HCT116 (cell line): ENCODE measurements at regions not wholly inside any gene's neighbourhood (a gene's known extent, or its start where the extent isn't known, plus 50 kb on each side); places are given as distances from the start of the nearest gene placed in this dataset.

ENCODE experiments used
- ATAC-seq: fragments of 200-7000 bp; cut with Tn5 transposase; 2 replicates; pipeline ENCODE4 v1.9.1; 2020; ENCODE audit warnings: mild to moderate bottlenecking, moderate library complexity
- BruUV-seq: library from RNA; stranded (reverse); fragments of 400-500 nt; replicated peaks from 2 replicates; lab custom pipeline; 2021; lab: Mats Ljungman, UMichigan
- CTCF ChIA-PET: fragments of 300-600 bp; sonication (Branson Sonifier 250); formaldehyde crosslinking; loops from one replicate; lab custom pipeline; 2021; ENCODE audit warnings: antibody characterized with exemption; lab: Charles Lee
- POLR2A ChIA-PET: fragments of 300-600, 350-600 bp; sonication (Branson Sonifier 250); formaldehyde crosslinking; loops from one replicate; lab custom pipeline; 2021; ENCODE audit warnings: antibody characterized with exemption; lab: Charles Lee
- RAD21 ChIA-PET, 2 experiments: fragments of 300-600 bp; sonication (Branson Sonifier 250); formaldehyde crosslinking; loops; one replicate each; lab custom pipeline; 2023; ENCODE audit warnings: low total read pairs in 2 of 2; ENCODE audit not compliant: uncharacterized antibody in 2 of 2, unreplicated experiment in 2 of 2, low non-redundant PET in 1 of 2; lab: Charles Lee
- DNase-seq: peaks from one replicate; pipeline ENCODE4 v3.0.0-alpha.2; 2010; ENCODE audit warnings: low read depth, low spot score
- H2AFZ ChIP-seq: fragments of 200-600 bp; shearing (Covaris generic), sonication (generic); 2 replicates; pipeline ENCODE4 v1.6.1; 2017; ENCODE audit warnings: low read depth, mixed run types, mixed read lengths, antibody characterized with exemption, low read length; ENCODE audit not compliant: poor library complexity, severe bottlenecking
- H3K27ac ChIP-seq: 2 replicates; pipeline ENCODE4 v1.5.1; 2012; ENCODE audit warnings: low read depth, low read length
- H3K27me3 ChIP-seq: fragments of 200-600 bp; sonication (generic); 2 replicates; pipeline ENCODE4 v1.6.1; 2016; ENCODE audit warnings: mixed run types, low read length, mixed read lengths; ENCODE audit not compliant: insufficient read depth
- H3K36me3 ChIP-seq, 2 experiments: fragments of 200-500 bp in 1 of 2; fragments of 200-600 bp in 1 of 2; sonication (Bioruptor generic) in 1 of 2; sonication (generic) in 1 of 2; 2 replicates each; pipeline versions ENCODE4 v1.5.1 to v1.6.1; 2014 to 2016; ENCODE audit warnings: low read length in 2 of 2, inconsistent platforms in 1 of 2, mixed read lengths in 1 of 2, mixed run types in 1 of 2; ENCODE audit not compliant: insufficient read depth in 2 of 2, control insufficient read depth in 1 of 2
- H3K4me1 ChIP-seq, 2 experiments: fragments of 200-600 bp in 1 of 2; sonication (generic) in 1 of 2; 2 replicates each; pipeline versions ENCODE4 v1.5.1 to v1.6.1; 2012 to 2017; ENCODE audit warnings: low read length in 2 of 2, inconsistent platforms in 1 of 2, mild to moderate bottlenecking in 1 of 2, mixed read lengths in 1 of 2, mixed run types in 1 of 2, moderate library complexity in 1 of 2; ENCODE audit not compliant: insufficient read depth in 2 of 2, control insufficient read depth in 1 of 2
- H3K4me2 ChIP-seq: fragments of 200-600 bp; sonication (generic); 2 replicates; pipeline ENCODE4 v1.6.1; 2017; ENCODE audit warnings: mixed run types, low read length, mixed read lengths
- H3K4me3 ChIP-seq, 2 experiments: fragments of 200-600 bp in 1 of 2; sonication (generic) in 1 of 2; replicated peaks in 1 of 2; 2 replicates each; pipeline ENCODE4 v1.5.1; 2011 to 2016; ENCODE audit warnings: low read length in 2 of 2, control low read depth in 1 of 2, low read depth in 1 of 2, mild to moderate bottlenecking in 1 of 2, mixed read lengths in 1 of 2, mixed run types in 1 of 2
- H3K79me2 ChIP-seq: fragments of 200-600 bp; sonication (generic); 2 replicates; pipeline ENCODE4 v1.6.1; 2017; ENCODE audit warnings: mild to moderate bottlenecking, mixed run types, low read length, moderate library complexity, mixed read lengths; ENCODE audit not compliant: insufficient read depth
- H3K9ac ChIP-seq: fragments of 200-600 bp; sonication (generic); 2 replicates; pipeline ENCODE4 v1.6.1; 2016; ENCODE audit warnings: low read length, mixed read lengths
- H3K9me2 ChIP-seq: fragments of 200-600 bp; sonication (generic), shearing (Covaris generic); 2 replicates; pipeline ENCODE4 v1.6.1; 2017; ENCODE audit warnings: mixed run types, mild to moderate bottlenecking, moderate library complexity; ENCODE audit not compliant: insufficient read depth
- H3K9me3 ChIP-seq, 2 experiments: fragments of 200-500 bp in 1 of 2; fragments of 200-600 bp in 1 of 2; sonication (Bioruptor generic) in 1 of 2; sonication (generic) in 1 of 2; 2 replicates each; pipeline ENCODE4 v1.6.1; 2014 to 2017; ENCODE audit warnings: low read length in 2 of 2, mixed read lengths in 2 of 2, inconsistent platforms in 1 of 2, low read depth in 1 of 2, mild to moderate bottlenecking in 1 of 2, mixed run types in 1 of 2, moderate library complexity in 1 of 2; ENCODE audit not compliant: control insufficient read depth in 1 of 2, insufficient read depth in 1 of 2
- H4K20me1 ChIP-seq: fragments of 200-600 bp; sonication (generic), shearing (Covaris generic); 2 replicates; pipeline ENCODE4 v1.6.1; 2017; ENCODE audit warnings: mixed run types, mild to moderate bottlenecking, moderate library complexity; ENCODE audit not compliant: insufficient read depth
- CEBPB ChIP-seq: IDR thresholded peaks from 2 replicates; pipeline ENCODE4 v1.6.1; 2012; ENCODE audit warnings: low read depth
- CTCF ChIP-seq, 3 experiments: fragments of 200-600 bp in 1 of 3; sonication (generic) in 1 of 3; IDR thresholded peaks in 2 of 3; conservative IDR thresholded peaks in 1 of 3; 2 replicates each; pipeline ENCODE4 v1.5.1; 2012 to 2017; ENCODE audit warnings: low read depth in 2 of 3, low read length in 2 of 3, antibody characterized with exemption in 1 of 3, borderline replicate concordance in 1 of 3, control low read depth in 1 of 3, mild to moderate bottlenecking in 1 of 3, mixed read lengths in 1 of 3, mixed run types in 1 of 3, moderate library complexity in 1 of 3; ENCODE audit not compliant: insufficient read depth in 1 of 3
- ELF1 ChIP-seq: IDR thresholded peaks from 2 replicates; pipeline ENCODE4 v1.6.1; 2012; ENCODE audit warnings: low read depth, borderline replicate concordance
- MAX ChIP-seq: IDR thresholded peaks from 2 replicates; pipeline ENCODE4 v1.6.1; 2012
- SP1 ChIP-seq: IDR thresholded peaks from 2 replicates; pipeline ENCODE4 v1.6.1; 2012; ENCODE audit warnings: low read depth
- TCF7L2 ChIP-seq: IDR thresholded peaks from 2 replicates; pipeline ENCODE4 v1.7.0; 2011; ENCODE audit warnings: borderline replicate concordance, inconsistent platforms; ENCODE audit not compliant: insufficient read depth, insufficient read length; ENCODE audit errors: extremely low read depth
- intact Hi-C: fragments of 100-400 bp; cut with micrococcal nuclease; formaldehyde crosslinking; loops from 2 replicates; pipeline ENCODE4 v1.10.0; 2022
- TF ChIP-seq, protein P1 (sequence below): IDR thresholded peaks from 2 replicates; pipeline ENCODE4 v1.6.1; 2012

GRCh38 chr13:33710924-33711323 lies 107.0 kb upstream of the RFC3 start:
- ATAC-seq, result peak; percentile 50; the same call in 1 of the 2 replicates

DNA sequence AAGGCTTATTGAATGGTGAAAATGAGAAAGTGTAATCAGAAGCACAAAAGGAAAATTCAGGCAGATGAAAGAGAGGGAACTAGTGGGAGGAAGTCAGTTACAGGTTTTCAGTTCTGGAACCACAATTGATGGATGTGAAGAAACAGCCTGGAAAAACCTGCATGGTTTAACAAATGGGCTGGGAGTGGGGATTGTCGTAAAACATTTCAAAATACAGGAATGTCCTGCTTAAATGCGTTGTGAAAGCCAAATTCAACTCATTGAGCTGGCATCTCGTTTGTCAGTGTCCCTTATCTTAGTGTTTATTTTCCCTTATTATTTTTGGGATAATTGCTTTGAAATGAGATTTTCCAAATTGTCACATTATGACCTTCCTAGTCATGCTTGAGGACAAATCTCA lies 106.5 kb upstream of the RFC3 start:
- ChIA-PET RAD21 (no interaction called here), CTCF (no interaction called here), POLR2A (no interaction called here)
- H3K36me3 ChIP-seq, result no peaks in the 10 kb centered on the region
- no peak overlapping the region for H3K27ac ChIP-seq
- H3K4me3 ChIP-seq, result no peak overlapping the region
- no peak overlapping the region for H2AFZ ChIP-seq
- H3K27me3 ChIP-seq, result no peaks in the 10 kb centered on the region
- H3K9ac ChIP-seq, result no peak overlapping the region
- no peaks in the 10 kb centered on the region for H3K4me1 ChIP-seq
- H3K4me2 ChIP-seq, result no peak overlapping the region
- no peaks in the 10 kb centered on the region for H3K79me2 ChIP-seq
- peaks cover 5% of the 10 kb centered on the region; the same call in 1 of the 2 replicates for H3K9me2 ChIP-seq
- intact Hi-C loops, result no loop called here
- TF ChIP-seq TCF7L2, result no peak
- TF ChIP-seq ELF1, result no peak
- TF ChIP-seq SP1, result no peak
- TF ChIP-seq, protein P1, sequence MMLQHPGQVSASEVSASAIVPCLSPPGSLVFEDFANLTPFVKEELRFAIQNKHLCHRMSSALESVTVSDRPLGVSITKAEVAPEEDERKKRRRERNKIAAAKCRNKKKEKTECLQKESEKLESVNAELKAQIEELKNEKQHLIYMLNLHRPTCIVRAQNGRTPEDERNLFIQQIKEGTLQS, result no peak
- no peak for TF ChIP-seq CEBPB
- TF ChIP-seq, all 23 proteins: peak for 0
- H4K20me1 ChIP-seq, result no peaks in the 10 kb centered on the region
- DNase-seq, result no peak
- no peak for ATAC-seq
- H3K9me3 ChIP-seq, result no peaks in the 10 kb centered on the region
- BruUV-seq, result no TSS peak

More at GRCh38 chr13:33710924-33711323, 107.0 kb upstream of the RFC3 start:
- BruUV-seq, result no TSS peak
- Histone ChIP-seq H3K79me2 (no peaks in the 10 kb centered on the region), H4K20me1 (no peaks in the 10 kb centered on the region), H3K4me2 (no peak overlapping the region), H3K36me3 (no peaks in the 10 kb centered on the region), H3K27ac (no peak overlapping the region), H2AFZ (no peak overlapping the region), H3K9ac (no peak overlapping the region), H3K9me2 (no peaks in the 10 kb centered on the region; the same call in 1 of the 2 replicates), H3K27me3 (no peaks in the 10 kb centered on the region), H3K9me3 (no peaks in the 10 kb centered on the region), H3K4me3 (no peak overlapping the region), H3K4me1 (no peaks in the 10 kb centered on the region)
- ChIA-PET POLR2A (no interaction called here), CTCF (no interaction called here), RAD21 (no interaction called here)
- TF ChIP-seq MAX (no peak), CTCF (IDR thresholded peaks at IDR 0.05 in 2 of 3, conservative IDR thresholded peaks at IDR 0.05 in 1 of 3; ENCODE audit: borderline replicate concordance in 1 of 3, insufficient read depth in 1 of 3, low read depth in 2 of 3, low read length in 2 of 3) (0 out of 6 replicates have a peak, but pooled peaks of 2 of the 3 experiments have one; percentile 6 to 16)
- no peak for DNase-seq
- intact Hi-C loops, result no loop called here
